GM18868 (cell line): ENCODE measurements at regions not wholly inside any gene's neighbourhood (a gene's known extent, or its start where the extent isn't known, plus 50 kb on each side); places are given as distances from the start of the nearest gene placed in this dataset.
A peak's percentile ranks its signal among the peaks of the same experiment; 100 is the strongest.

Experiments used
- ATAC-seq: cut with Tn5 transposase; IDR thresholded peaks from one replicate; pipeline ENCODE4 v1.9.1; 2021; ENCODE audit warnings: mild to moderate bottlenecking, moderate library complexity; ENCODE audit not compliant: unreplicated experiment

DNA sequence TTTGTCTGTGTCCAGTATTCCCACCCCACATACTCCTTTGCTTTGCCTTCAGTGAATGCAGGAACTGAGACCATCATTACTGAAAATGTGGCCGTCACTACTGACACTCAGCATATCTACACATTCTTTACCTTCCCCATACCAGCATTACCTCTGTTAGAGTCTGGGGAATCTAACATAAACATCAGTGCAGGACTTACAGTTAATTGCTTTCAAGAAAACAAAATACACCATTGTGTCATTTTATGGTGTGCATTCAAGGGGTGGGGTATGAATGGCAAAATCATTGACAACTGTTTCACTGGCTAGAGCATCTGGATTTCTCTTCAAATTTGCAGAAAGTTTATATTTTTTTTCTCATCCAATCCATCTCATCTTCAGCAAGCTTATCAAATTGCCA is 731.4 kb upstream of the RIOK2 start:
- ATAC-seq, result no peak

DNA sequence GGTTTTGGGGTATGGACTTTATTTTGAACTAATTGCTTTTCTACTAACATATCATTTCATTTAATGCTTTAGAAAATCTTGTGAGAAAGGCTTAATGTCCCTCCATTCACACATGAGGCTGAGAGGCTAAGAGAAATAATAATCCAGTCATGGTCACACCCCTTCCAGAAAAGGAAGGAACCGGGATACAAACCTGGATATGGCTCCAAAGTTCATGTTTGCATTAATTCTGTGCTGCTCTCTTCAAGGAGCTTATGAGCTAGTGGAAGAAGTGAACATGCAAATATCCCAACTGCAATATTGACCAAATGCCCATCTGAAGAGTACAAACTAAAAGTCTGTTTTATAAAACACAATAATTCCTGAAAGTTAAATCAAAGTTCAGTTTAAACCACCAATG is 732.1 kb upstream of the RIOK2 start:
- ATAC-seq, result no peak

GRCh38 chr5:97918057-97918456 is 735.0 kb upstream of the RIOK2 start:
- no peak for ATAC-seq

- no peak for ATAC-seq
These were observed 735.6 kb upstream of the RIOK2 start for GRCh38 chr5:97918620-97919019.

DNA sequence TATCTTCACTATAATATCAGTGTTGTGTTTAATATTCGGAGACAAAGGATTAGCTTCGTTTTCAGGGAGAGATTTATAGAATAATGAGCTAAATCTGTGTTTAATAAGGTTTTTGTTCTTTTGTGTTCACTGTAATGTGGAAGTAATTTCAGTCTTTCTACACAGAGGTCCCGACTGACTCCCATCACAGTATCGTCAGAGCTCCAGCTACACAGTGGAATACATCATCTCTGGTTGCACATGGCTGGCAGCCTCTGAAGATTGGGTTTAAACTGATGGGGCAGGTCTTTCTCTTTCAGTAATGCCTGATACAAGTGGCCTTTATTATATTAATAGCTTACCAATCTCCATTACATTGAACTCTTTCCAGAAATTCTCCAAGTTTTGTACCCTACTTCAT is 736.7 kb upstream of the RIOK2 start:
- no peak for ATAC-seq

DNA sequence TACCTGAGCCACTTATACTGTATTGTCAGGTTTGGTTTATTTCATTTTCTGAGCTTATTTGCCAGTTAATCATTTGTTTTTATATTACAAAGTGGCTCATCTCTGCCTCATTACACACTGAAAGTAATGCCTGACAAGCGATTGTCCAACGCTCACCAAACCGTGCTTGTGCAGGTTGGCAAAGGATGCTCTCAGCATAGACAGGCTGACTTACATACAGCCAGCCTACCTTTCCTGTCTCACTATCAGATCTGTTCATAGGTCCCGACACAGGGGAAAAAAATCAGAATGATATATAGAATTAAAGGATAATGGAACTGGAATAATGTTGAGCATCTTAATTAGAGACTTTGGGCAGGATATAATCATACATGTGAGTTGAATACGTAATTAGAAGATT is 739.7 kb upstream of the RIOK2 start:
- ATAC-seq, result no peak

GRCh38 chr5:97923496-97923895 is 740.4 kb upstream of the RIOK2 start:
- peak; percentile 63 for ATAC-seq

- peak; percentile 77 for ATAC-seq
These were observed 741.0 kb upstream of the RIOK2 start for GRCh38 chr5:97923997-97924396.

DNA sequence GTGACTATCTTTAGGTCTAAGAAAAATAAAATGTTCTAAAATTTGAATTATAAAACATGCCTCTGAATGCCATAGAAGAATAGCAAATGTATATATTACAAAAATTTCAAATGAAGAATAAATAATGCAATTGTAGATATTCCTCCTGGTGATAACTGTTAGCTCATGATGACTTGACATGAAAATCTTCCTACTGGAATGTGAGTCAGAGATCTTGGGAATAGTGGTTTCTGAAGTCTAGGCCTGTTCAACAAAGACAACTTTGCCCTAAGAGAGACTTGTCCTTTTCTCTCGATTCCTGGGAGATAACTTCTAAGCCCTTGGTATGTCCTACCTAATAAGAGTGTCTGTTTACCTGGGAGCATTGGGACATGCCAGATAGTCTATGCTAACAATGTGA is 746.3 kb upstream of the RIOK2 start:
- no peak for ATAC-seq

DNA sequence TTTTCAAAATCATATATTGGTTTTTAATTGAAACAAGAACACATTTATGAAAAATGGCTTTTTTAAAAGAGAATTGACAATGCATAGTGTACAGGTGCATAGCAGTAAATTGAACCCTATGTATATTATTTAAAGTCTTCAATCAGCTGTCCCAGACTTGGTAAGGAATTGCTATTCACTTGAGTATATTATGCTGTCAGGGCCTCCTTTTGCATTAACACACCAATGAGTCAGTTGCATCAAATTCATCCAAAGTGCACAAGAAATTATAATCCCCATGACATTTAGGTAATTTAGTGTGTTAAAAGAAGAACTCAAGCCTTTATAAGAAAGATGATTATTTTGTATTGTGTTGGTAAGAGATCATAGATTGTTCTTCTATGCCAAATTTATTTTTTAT is 748.8 kb upstream of the RIOK2 start:
- ATAC-seq, result no peak

DNA sequence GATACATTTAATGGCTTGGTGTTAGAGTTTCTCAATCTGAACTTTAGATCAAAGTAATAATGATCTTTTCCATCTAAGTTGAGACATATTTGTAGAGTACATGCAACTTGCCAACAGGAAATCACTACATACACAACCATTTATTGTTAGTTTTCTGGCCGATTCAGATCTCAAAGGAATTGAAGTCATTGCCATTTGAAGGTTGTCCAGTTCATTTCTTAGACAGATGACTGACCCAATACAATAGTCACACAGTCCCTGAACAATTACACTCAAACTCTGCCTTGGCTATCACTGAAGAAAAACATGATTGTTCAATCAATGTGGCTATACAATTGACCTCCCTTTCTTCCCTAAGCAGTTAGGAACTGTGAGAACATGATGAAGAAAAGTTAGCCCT is 753.2 kb upstream of the RIOK2 start:
- ATAC-seq, result no peak

DNA sequence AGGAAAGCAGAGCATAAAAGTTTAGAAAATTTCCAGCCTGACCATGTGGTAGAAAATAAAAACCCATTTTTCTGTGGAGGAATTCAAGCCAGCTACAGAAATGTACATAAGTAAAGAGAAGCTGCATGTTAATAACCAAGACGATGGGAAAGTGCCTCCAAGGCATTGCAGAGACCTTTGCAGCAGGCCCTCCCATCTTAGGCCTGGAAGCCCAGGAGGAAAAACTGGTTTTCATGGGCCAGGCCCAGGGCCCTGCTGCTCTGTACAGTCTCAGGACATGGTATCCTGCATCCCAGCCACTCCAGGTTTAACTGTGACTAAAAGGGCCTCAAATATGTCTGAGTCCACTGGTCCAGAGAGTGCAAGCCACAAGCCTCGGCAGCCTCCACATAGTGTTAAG is 754.8 kb upstream of the RIOK2 start:
- ATAC-seq, result no peak

DNA sequence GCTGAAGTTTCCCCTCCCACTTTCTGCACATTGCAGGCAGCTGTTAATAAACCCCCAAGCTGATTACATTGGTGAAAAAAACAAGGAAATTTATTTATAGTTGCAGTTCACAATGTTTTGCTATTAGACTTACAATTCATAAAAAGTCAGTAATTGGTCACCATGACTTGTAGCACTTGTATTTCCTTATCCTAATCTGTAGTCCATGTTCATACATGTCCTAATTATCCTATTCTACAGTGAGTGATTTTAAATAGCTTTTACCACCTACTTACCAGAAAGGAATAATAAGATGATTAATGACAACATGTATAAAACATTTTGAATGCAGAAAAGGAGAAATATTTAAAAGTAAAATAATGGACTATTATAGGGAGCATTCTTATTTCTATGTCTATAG is 760.0 kb upstream of the RIOK2 start:
- no peak for ATAC-seq

DNA sequence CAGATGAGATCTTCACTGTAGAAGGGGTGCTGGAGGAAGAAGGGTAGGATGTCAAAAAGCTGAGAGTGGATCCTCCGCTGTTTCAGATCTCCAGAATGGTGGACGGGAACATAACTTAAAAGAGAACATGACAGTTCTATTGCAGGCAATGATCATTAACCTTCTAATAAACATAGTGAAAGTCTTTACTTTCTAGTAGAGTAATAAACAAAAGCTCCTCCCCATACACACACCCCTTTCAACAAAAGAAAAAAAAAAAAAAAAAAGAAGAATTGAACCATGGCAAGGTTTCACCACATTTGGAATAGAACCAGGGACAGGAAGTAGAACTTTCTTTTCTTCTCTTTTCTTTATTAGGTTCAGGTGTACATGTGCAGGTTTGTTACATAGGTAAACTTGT is 768.1 kb upstream of the RIOK2 start:
- no peak for ATAC-seq

DNA sequence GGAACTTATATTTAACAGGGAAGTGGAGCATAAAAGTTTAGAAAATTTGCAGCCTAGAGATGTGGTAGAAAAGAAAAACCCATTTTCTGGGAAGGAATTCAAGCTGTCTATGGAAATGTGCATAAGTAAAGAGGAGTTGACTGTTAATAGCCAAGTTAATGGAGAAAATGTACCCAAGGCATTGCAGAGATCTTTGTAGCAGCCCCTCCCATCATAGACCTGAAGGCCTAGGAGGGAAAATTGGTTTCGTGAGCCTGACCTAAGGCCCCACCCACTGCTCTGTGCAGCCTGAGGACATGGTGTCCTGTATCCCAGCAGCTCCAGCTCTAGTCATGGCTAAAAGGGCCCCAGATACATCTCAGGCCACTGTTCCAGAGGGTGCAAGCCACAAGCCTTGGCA is 772.4 kb upstream of the RIOK2 start:
- no peak for ATAC-seq

- ATAC-seq, result no peak
These were observed 784.2 kb upstream of the RIOK2 start for GRCh38 chr5:97967292-97967691.

DNA sequence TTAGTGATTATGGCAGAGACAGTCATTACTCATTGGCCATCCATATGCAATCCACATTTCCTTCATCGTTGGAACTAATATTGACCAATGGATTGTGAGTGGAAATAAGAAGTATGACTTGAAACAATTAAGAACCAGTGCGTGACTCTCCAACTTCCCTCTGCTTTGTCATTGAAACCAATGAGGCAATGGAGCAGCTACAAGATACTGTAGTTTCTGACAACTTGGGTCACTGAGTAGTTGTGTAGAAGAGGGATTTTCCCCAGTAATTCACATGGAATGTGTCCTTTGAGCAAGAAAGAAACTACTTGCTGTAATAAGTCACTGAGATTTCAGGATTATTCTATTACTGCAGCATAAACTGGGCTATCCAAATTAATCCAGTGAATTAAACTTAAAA is 785.3 kb upstream of the RIOK2 start:
- no peak for ATAC-seq

- ATAC-seq, result no peak
These were observed 793.7 kb upstream of the RGMB start for GRCh38 chr5:97979740-97980139.

DNA sequence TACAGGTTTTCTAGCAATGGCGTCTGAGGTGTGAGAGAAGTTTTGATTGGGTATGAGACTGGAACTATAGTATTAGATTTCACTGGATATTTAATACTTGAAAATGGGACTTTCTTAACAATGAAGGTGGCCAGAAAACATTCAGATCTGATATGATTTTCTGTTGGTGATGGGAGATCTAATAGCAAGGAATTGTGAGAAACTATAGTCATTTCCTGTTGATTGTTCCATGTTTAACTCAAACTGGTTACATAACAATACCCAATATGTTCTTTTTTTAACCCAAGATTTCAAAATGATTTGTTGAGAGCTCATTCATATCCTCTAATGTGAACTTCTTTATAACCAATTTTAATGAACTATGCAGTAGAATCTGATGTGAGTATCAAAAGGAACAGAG is 793.2 kb upstream of the RGMB start:
- ATAC-seq, result no peak

DNA sequence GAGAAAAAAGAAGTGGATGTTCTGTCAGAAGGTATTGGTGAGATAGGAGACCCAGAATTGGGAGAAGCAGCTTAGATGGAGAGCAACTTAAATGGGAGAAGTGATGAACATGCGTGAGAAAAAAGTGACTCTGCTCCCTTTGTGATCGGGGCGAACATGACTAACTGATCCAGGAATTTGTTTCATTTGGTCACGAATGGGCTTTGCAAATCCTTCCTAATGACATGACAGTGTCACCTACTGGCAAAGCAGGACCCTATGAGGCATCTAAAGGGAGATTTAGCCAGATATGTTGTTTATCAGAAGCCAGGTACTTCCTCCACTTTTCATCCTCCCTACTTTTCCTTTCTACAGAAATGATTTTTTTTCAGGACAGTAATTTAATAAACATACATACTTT is 787.4 kb upstream of the RGMB start:
- no peak for ATAC-seq

DNA sequence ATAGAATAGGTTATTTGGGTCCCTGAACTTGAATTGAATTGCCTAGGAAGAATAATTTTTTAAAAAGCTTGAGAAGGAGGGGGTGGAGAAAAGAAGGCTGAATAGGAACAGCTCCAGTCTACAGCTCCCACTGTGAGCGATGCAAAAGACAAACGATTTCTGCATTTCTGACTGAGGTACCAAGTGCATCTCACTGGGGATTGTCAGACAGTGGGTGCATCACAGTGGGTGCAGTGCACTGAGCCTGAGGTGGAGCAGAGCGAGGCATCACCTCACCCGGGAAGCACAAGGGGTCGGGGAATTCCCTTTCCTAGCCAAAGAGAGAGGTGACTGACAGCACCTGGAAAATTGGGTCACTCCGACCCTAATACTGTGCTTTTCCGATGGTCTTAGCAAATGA is 782.2 kb upstream of the RGMB start:
- ATAC-seq, result no peak

DNA sequence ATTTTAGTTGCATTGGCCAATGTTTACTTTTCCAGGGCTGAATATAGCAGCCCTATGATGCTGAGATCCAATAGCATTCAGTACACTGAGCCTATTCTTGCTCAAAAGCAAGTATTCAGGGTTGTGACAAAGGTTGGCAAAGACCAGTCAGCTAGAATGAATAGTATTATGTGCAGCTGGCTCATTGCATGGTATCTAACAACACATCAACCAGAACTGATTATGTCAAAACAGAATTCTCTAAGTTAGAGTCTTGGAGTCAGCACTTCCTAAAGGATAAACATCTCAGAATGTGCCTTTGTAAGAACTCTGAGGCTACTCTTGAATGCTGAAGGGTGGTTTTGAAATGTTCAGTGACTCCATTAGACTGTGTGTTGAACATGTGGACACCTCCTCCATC is 774.5 kb upstream of the RGMB start:
- no peak for ATAC-seq

DNA sequence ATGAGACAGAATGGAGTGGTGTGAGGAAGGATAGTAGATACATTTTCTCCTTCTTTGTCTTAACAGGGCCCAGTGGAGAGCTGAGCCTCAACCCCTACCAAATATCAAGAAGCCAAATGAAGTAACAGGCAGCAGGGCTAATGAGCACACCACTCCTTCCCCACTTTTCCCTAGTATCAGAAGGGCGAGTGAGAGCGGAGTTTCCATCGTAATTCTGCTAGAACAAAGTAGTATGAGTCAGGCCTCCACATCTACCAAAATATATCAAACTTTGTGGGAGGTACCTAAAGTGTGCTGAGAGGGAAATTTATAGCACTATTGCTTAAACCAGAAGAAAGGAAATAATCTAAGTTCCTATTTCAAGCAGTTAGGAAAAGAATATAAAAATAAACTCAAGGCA is 769.0 kb upstream of the RGMB start:
- ATAC-seq, result no peak

DNA sequence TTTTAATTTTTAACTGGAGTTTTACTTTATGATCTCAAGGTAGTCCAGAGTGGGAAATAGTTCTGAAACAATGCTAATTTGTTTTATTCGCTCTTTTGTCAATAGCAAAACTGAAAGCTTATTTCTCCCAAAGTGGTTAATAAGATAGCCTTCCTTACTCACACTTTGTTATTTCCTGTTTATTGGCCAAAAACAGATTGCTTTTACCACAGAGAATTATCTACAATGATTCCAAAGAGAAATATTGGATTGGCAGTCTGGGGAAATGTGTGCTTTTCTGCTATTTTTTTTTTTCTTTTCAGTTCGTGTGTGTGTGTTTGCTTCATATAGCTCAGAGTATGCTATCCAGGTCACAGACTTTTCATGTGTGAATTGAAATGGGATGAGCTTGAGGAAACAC is 756.7 kb upstream of the RGMB start:
- ATAC-seq, result no peak
